ENCODE measurements at regions not wholly inside any gene's neighbourhood (a gene's known extent, or its start where the extent isn't known, plus 50 kb on each side); places are given as distances from the start of the nearest gene placed in this dataset.

GRCh38 chr10:78178397-78178796 lies 144.7 kb downstream of the RPS24 start:
- H3K4me3 ChIP-seq (replicated peaks in 1 of 4; ENCODE audit: control extremely low read depth in 1 of 4, insufficient read depth in 1 of 4, low read depth in 3 of 4, low read length in 4 of 4): no peak overlapping the region
- no peaks in the 10 kb centered on the region for H3K4me1 ChIP-seq (ENCODE audit: control insufficient read depth, extremely low read depth, insufficient read depth, low read length)
- H3K27ac ChIP-seq (ENCODE audit: insufficient read depth, low read length): no peak overlapping the region
- DNase-seq (ENCODE audit: low read depth in 2 of 2): no peak
- TF ChIP-seq CTCF (conservative IDR thresholded peaks at IDR 0.05 in 1 of 2, IDR thresholded peaks at IDR 0.05 in 1 of 2; ENCODE audit: low read depth in 1 of 2, low read length in 2 of 2) (no peak), EZH2 (IDR thresholded peaks at IDR 0.05; ENCODE audit: low read length, missing control alignments) (no peak)
- H3K36me3 ChIP-seq (ENCODE audit: control insufficient read depth, insufficient read depth, low read length): no peaks in the 10 kb centered on the region
- no peak overlapping the region for H2AFZ ChIP-seq (ENCODE audit: low read length)
- H3K9ac ChIP-seq (ENCODE audit: insufficient read depth, low read length): no peak overlapping the region
- no peaks in the 10 kb centered on the region for H3K79me2 ChIP-seq (ENCODE audit: control insufficient read depth, insufficient read depth, low read length)
- H3K4me2 ChIP-seq (ENCODE audit: extremely low read depth, insufficient read depth, low read length): no peak overlapping the region
- H3K9me3 ChIP-seq (ENCODE audit: control insufficient read depth, insufficient read depth, low read depth, low read length): no peaks in the 10 kb centered on the region
- no peaks in the 10 kb centered on the region for H4K20me1 ChIP-seq (ENCODE audit: control insufficient read depth, extremely low read depth, insufficient read depth, low read length)
- peaks cover 8% of the 10 kb centered on the region for H3K27me3 ChIP-seq (ENCODE audit: control insufficient read depth, insufficient read depth, low read length)

DNA sequence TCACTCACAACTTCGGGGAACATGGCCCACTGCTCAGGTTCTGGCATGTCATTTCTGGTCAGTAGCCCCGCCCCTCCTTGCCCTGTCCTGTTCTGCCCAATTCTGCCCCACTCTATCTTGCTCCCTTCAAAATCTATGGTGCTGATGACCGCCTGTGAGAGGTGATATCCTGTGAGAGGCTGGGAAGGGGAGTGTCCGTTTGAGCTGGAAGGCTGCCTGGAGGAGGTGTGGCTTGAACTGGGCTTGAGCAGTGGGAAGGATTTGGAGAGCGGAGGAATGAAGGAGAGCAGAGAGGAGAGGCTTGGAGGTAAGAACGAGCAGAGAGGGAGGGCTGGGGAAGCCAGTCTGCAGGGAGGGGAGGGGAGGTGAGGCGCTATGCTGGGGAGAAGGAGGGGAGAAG lies 145.3 kb downstream of the RPS24 start:
- H3K79me2 ChIP-seq (ENCODE audit: control insufficient read depth, insufficient read depth, low read length): no peaks in the 10 kb centered on the region
- no peak for TF ChIP-seq EZH2 (IDR thresholded peaks at IDR 0.05; ENCODE audit: low read length, missing control alignments)
- no peak for TF ChIP-seq CTCF (conservative IDR thresholded peaks at IDR 0.05 in 1 of 2, IDR thresholded peaks at IDR 0.05 in 1 of 2; ENCODE audit: low read depth in 1 of 2, low read length in 2 of 2)
- no peak overlapping the region for H3K4me2 ChIP-seq (ENCODE audit: extremely low read depth, insufficient read depth, low read length)
- no peak overlapping the region for H2AFZ ChIP-seq (ENCODE audit: low read length)
- no peaks in the 10 kb centered on the region for H4K20me1 ChIP-seq (ENCODE audit: control insufficient read depth, extremely low read depth, insufficient read depth, low read length)
- H3K4me1 ChIP-seq (ENCODE audit: control insufficient read depth, extremely low read depth, insufficient read depth, low read length): no peaks in the 10 kb centered on the region
- H3K9ac ChIP-seq (ENCODE audit: insufficient read depth, low read length): no peak overlapping the region
- no peak overlapping the region for H3K27ac ChIP-seq (ENCODE audit: insufficient read depth, low read length)
- H3K9me3 ChIP-seq (ENCODE audit: control insufficient read depth, insufficient read depth, low read depth, low read length): no peaks in the 10 kb centered on the region
- no peak overlapping the region for H3K4me3 ChIP-seq (replicated peaks in 1 of 4; ENCODE audit: control extremely low read depth in 1 of 4, insufficient read depth in 1 of 4, low read depth in 3 of 4, low read length in 4 of 4)
- no peaks in the 10 kb centered on the region for H3K36me3 ChIP-seq (ENCODE audit: control insufficient read depth, insufficient read depth, low read length)
- peaks cover 8% of the 10 kb centered on the region for H3K27me3 ChIP-seq (ENCODE audit: control insufficient read depth, insufficient read depth, low read length)
- DNase-seq (ENCODE audit: low read depth in 2 of 2): peak; percentile 33 to 45

DNA sequence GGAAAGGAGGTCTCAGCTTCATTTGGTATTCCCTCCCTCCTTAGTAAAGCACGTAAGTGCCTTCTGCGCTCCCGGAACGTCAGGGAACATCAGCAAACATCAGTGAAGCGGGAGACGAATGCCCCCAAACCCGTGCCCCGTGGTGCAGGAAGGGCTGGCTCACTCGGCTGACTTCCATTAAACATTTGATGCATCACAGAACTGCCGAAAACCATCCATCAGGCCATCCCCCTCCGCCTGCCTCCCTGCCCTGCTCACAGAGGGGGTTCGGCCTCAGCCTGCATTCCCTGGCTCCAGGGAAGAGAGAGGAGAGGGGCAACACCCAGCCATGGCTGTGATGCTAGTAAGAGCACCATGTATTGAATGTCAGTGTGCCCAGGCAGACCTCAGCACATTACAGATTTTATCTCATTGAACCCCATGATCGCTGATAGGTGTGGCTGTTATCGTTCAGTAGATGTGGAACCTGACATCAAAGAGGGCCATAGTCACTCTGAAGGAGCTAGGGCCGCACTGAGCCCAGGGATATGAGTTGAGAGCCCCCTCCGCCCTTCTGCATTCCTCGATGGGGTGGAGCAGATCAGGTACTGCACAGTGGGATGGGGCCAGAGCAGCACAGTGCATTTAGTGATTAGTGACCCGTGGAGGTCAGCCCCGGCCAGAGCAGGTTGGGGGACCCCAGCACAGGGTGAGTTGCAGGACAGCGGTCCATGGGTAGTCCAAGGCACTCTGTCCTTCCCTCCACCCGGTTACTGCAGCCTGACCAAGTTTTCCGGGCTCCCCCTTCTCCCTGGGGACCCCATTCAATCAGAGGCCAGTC lies 146.4 kb downstream of the RPS24 start:
- H3K4me3 ChIP-seq (replicated peaks in 1 of 4; ENCODE audit: control extremely low read depth in 1 of 4, insufficient read depth in 1 of 4, low read depth in 3 of 4, low read length in 4 of 4): no peak overlapping the region
- H3K79me2 ChIP-seq (ENCODE audit: control insufficient read depth, insufficient read depth, low read length): no peaks in the 10 kb centered on the region
- H3K4me1 ChIP-seq (ENCODE audit: control insufficient read depth, extremely low read depth, insufficient read depth, low read length): no peaks in the 10 kb centered on the region
- no peak for DNase-seq (ENCODE audit: low read depth in 2 of 2)
- TF ChIP-seq EZH2 (IDR thresholded peaks at IDR 0.05; ENCODE audit: low read length, missing control alignments) (no peak), CTCF (conservative IDR thresholded peaks at IDR 0.05 in 1 of 2, IDR thresholded peaks at IDR 0.05 in 1 of 2; ENCODE audit: low read depth in 1 of 2, low read length in 2 of 2) (no peak)
- H3K9me3 ChIP-seq (ENCODE audit: control insufficient read depth, insufficient read depth, low read depth, low read length): no peaks in the 10 kb centered on the region
- no peak overlapping the region for H3K4me2 ChIP-seq (ENCODE audit: extremely low read depth, insufficient read depth, low read length)
- no peaks in the 10 kb centered on the region for H3K36me3 ChIP-seq (ENCODE audit: control insufficient read depth, insufficient read depth, low read length)
- H2AFZ ChIP-seq (ENCODE audit: low read length): no peak overlapping the region
- no peak overlapping the region for H3K9ac ChIP-seq (ENCODE audit: insufficient read depth, low read length)
- no peaks in the 10 kb centered on the region for H4K20me1 ChIP-seq (ENCODE audit: control insufficient read depth, extremely low read depth, insufficient read depth, low read length)
- no peak overlapping the region for H3K27ac ChIP-seq (ENCODE audit: insufficient read depth, low read length)
- H3K27me3 ChIP-seq (ENCODE audit: control insufficient read depth, insufficient read depth, low read length): peaks cover 8% of the 10 kb centered on the region
